ENCODE measurements at regions not wholly inside any gene's neighbourhood (a gene's known extent, or its start where the extent isn't known, plus 50 kb on each side); places are given as distances from the start of the nearest gene placed in this dataset.
"Not testable (repeated sequence)": the region's sequence is repeated elsewhere in the genome, so short reads cannot be mapped to it uniquely, and the experiment has no call there.

DNA sequence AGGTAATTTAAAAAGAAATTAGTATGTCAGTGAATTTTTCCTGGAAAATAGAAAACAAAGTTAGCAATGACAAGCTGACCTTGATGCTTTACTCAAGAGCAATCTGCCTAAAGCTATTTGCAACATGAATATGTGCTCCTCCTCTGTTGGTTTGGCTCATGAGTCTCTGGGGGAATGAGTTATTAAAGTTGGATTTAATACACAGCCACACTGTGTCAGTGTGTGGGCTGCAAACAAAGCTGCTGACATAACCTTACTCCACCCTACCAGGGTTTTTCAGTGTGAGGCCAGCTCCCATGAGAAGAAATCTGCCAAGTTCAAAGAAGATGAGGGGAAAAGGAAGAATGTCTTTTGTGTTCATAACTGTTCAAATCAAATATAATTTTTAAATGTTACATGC is 280.5 kb downstream of the TLL1 start:
- Mint-ChIP-seq H3K9me3 (peaks cover 8 to 11% of the 10 kb centered on the region in 2 donors), H3K27ac (no peak overlapping the region), H3K36me3 (no peaks in the 10 kb centered on the region)
- ATAC-seq (no peak), DNase-seq (ENCODE audit: low spot score in 2 of 2) (no peak)

DNA sequence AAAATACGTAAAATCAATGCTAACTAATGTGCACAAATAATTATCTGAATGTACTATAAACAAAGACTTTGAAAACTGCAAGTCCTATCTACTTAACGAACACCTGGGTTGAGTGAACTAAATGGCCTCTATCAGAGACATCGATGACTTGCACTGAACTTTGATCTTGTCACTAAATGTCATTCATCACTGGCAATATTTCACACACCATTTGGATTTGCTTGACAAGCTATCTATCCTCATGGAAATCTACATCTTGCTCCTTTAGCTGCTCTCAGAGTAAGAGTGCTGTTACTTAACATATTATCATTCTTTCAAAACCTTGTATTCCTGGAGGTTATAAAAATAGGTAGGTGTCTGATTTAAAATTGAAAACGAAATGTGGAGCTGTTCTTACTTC is 289.3 kb downstream of the TLL1 start:
- no peaks in the 10 kb centered on the region for H3K36me3 Mint-ChIP-seq
- H3K9me3 Mint-ChIP-seq: no peaks in the 10 kb centered on the region
- ATAC-seq (no peak), DNase-seq (ENCODE audit: low spot score in 2 of 2) (no peak)
- H3K27ac Mint-ChIP-seq: no peak overlapping the region

DNA sequence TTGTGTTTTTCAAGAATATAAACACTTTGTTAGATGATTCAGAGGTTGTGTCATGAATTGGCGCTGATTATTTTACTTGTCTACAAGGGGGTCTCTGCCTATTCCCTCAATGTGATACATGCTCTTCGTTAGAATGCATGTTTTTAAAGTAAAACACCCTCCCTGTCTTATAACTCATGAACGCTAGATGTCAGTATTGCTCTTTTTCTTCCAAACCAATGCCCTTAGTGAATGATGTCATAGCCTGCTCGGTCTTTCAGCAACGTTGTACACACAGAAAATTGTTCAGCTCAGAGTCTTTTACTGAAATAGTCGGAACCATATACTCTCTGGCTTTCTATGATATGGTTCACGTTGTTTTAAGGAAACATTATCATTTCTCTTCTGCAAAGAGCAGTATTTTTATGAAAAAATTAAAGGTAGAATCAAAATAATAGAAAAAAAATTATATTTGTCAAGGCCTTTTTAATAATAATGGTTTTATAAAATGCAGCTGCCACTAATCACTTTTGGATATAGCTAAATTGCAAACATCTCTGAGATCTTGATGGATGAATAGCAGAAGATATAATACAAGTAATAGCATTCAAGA is 292.9 kb downstream of the TLL1 start:
- Mint-ChIP-seq H3K27ac (no peak overlapping the region), H3K9me3 (no peaks in the 10 kb centered on the region), H3K36me3 (no peaks in the 10 kb centered on the region)
- DNase-seq (ENCODE audit: low spot score in 2 of 2) (peak in 1 of 2 donors; percentile 9), ATAC-seq (peak; percentile 36 to 75)

DNA sequence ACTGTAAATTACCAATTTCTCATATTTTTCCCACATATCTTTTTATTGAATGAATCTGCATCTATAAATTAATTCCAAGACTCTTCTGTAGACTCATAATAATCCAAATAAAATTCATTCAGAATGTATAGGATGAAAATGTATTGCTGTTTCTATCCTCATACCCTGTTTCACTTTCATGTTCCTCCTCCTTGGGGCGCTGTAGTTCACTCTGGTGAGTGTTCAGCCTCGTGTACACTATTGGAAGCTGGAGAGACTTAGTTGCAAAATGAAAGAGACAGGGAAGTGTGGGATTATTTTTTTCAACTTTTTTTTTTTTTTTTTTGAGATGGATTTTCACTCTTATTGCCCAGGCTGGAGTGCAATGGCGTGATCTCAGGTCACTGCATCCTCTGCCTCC is 296.1 kb downstream of the TLL1 start:
- no peaks in the 10 kb centered on the region for H3K36me3 Mint-ChIP-seq
- no peak for ATAC-seq
- H3K27ac Mint-ChIP-seq: no peak overlapping the region
- peaks cover 0 to 4% of the 10 kb centered on the region in 2 donors for H3K9me3 Mint-ChIP-seq
- DNase-seq (ENCODE audit: low spot score in 2 of 2): no peak

DNA sequence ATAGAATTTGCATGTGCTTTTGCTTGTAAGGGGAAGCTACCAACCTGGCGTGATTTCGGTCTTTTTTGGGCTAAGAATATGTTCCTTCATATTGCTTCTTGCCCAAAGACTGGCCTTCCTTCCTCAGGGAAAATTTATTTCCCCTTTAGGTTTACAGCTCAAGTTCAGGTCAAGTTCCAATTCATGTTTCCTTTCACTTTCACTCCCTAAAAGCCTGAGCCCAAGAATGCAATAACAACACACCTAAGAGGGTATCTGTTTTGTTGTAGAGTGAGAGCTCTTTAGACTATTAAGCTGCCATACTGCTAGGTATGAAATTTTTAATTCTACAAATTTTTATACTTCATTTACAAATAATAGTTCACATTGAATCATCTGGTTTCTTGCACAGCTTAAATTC is 299.6 kb downstream of the TLL1 start:
- Mint-ChIP-seq H3K27ac (no peak overlapping the region), H3K36me3 (no peaks in the 10 kb centered on the region), H3K9me3 (peaks cover 0 to 4% of the 10 kb centered on the region in 2 donors)
- DNase-seq (ENCODE audit: low spot score in 2 of 2): no peak
- ATAC-seq: no peak

DNA sequence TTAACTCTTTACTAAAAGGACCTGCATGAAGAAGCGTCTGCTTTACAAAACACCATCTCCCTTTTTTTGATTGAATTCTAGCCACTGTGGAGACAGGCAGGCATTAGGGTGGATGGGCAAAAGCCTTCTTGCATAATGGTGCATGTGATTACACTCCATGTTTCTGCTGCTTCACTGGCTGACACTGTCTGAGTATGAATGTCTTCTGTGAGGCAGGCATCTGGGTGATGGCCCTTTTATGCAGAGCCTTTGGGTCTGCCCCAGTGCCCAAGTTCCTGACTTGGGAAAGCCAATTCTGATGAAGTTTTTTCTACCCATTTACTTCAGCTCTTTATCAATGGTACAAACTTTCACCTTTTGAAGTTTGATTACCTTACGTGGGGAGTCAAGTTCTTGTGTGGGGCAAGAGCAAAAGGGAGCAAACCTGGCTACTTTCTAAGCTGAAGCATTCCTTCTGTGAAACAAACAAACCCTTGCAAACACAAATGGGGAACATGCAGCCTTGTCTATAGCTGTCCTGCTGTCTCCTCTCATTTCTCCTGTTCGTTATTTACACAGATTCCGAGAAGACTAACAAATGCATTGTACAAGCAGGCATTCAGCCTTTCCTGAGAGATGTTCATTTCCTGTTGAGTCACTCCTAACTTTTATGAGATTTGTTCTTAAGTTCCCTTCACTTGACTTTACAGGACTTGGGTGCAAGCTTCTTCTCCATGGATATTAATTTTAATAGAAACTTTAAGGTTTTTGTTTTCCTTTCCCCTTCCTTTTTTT is 301.9 kb downstream of the TLL1 start:
- no peak for DNase-seq (ENCODE audit: low spot score in 2 of 2)
- H3K36me3 Mint-ChIP-seq: no peaks in the 10 kb centered on the region
- no peak for ATAC-seq
- peaks cover 0 to 4% of the 10 kb centered on the region in 2 donors for H3K9me3 Mint-ChIP-seq
- no peak overlapping the region for H3K27ac Mint-ChIP-seq

DNA sequence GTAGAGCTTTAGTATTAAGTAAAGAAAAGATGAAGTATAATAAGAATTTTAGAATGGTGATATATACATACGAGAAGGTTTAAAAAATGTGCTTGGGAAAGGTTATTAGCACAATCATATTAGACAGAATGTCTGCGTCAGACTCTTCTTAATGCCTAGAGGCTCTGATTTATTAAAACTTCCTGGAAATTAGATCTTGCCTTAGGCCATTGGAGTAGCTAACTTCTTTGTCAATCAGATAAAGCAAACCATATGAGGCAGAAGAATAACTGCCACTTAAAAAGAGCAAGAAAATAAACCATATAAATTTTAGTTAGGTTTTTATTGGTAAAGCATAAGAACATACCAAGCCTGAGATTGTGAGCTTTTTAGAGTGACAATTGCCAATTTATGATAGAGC is 309.1 kb downstream of the TLL1 start:
- Mint-ChIP-seq H3K36me3 (no peaks in the 10 kb centered on the region), H3K27ac (no peak overlapping the region), H3K9me3 (peaks cover 11 to 18% of the 10 kb centered on the region in 2 donors)
- no peak for DNase-seq (ENCODE audit: low spot score in 2 of 2)
- no peak for ATAC-seq

DNA sequence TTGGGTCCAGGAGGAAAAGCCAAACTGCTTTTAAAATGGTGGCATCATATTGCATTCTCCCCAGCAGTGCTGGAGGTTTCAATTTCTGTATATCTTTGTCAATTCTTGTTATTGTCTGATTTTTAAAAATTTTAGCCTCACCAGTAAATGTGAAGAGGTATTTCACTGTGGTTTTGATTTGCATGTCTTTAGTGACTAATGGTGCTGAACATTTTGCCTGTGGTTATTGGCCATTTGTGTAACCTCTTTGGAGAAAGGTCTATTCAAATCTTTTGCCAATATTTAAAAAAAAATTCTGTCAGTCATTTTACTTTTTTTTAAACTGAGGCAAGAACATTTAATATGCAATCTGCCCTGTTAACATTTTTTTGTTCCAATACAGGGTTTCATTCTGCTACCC is 322.1 kb downstream of the TLL1 start:
- peaks cover 4 to 10% of the 10 kb centered on the region in 2 donors for H3K9me3 Mint-ChIP-seq
- no peak for ATAC-seq
- no peak for DNase-seq (ENCODE audit: low spot score in 2 of 2)
- no peaks in the 10 kb centered on the region for H3K36me3 Mint-ChIP-seq
- H3K27ac Mint-ChIP-seq: no peak overlapping the region

DNA sequence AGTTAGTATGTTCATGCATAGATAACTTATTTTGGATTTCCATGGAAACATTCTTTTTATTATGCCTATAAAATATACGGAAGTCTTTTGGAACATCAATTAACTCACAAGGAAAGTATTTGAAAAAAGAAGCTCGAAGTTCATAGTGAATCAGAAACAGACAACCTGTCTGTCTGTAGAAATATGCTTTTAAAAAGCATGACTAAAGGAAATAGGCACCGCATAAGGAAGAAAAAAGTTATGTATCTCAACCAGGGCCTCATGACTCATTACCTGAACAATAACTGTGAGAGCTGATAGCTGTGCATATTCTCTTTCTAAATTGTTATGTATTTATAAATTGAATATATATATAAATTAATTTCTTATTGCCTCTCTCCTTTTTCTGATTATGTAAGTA is 324.1 kb downstream of the TLL1 start:
- DNase-seq (ENCODE audit: low spot score in 2 of 2) (no peak), ATAC-seq (no peak)
- Mint-ChIP-seq H3K9me3 (peaks cover 0 to 4% of the 10 kb centered on the region in 2 donors), H3K27ac (no peak overlapping the region), H3K36me3 (no peaks in the 10 kb centered on the region)

DNA sequence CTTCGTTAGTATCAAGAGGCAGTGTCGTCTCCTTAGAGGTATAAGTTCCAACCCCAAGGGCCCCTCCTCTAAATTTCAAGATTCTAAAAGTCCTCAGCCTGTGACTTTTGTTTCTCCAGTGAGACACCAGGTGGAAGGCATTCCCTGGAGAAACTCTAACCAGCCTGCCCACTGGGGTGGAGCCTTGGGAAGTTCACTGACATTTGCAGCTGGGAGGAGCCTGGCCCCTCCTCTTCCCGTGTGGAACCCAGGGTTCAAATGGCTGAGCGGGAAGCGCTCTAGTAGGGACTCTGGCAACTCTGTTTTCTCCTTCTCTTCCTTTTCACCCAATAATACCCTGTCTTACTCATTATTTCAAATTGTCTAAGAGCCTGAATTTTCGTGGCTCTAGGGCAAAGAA is 325.0 kb downstream of the TLL1 start:
- Mint-ChIP-seq H3K9me3 (peaks cover 0 to 4% of the 10 kb centered on the region in 2 donors), H3K36me3 (no peaks in the 10 kb centered on the region), H3K27ac (no peak overlapping the region)
- DNase-seq (ENCODE audit: low spot score in 2 of 2): no peak
- ATAC-seq: no peak

DNA sequence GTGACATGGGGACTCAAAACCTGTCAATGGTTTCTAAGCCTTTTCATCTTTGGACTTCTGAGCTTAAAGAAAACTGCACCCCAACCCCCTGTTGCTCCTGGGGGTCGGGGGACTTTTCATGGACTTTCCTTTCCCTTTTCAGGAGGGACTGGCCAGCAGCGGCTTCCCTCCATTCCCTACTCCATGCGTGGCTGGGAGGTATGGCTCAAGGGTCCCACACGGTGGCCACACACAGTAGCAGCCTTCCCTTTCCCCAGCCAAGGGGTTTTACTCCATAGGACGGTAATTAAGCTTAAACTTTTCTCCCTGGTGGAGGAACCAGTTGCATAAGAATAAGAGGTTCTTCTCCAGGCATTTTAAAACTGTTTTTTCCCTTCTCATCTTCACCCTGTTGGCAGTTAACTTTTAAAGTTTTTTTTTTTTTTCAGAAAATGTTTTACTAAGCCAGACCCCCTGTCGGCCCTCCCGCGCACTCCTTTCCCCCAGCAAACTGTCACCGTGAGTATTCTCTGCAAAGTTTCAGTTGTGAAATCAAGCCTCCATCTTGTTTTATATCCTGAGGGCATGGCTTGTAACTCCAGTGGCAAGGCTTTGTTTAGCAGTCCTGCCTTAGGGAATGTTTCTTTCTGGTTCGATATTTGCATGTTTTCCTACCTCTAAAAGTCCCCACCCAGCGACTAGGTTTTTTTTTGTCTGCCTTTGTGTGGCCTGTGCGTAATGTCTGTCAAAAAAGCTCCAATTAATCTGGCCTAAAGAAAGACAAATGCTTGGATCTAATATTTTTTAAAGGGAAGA is 325.7 kb downstream of the TLL1 start:
- Mint-ChIP-seq H3K36me3 (no peaks in the 10 kb centered on the region), H3K27ac (no peak overlapping the region), H3K9me3 (peaks cover 0 to 4% of the 10 kb centered on the region in 2 donors)
- DNase-seq (ENCODE audit: low spot score in 2 of 2): no peak
- ATAC-seq: no peak

DNA sequence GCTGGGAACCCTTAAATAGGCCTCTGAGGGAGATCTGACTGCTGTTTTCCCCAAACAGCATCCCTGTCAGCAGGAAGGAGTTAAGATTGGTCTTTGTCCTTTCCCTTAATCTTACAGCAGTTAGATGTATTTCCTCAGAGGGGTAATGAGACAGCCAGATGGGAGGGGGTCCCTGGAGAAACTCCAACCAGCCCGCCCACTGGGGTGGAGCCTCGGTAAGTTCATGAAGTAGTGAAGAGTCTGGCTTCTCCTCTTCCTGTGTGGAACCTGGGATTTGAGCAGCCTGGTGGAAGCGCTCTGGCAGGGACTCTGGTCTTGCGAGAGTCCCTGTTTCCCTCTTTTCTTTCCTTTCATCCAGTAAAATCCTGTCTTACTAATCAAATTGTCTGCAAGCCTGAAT is 330.0 kb downstream of the TLL1 start:
- Mint-ChIP-seq H3K27ac (no peak overlapping the region), H3K9me3 (peaks cover 0 to 4% of the 10 kb centered on the region in 2 donors), H3K36me3 (no peaks in the 10 kb centered on the region)
- no peak for DNase-seq (ENCODE audit: low spot score in 2 of 2)
- no peak for ATAC-seq

DNA sequence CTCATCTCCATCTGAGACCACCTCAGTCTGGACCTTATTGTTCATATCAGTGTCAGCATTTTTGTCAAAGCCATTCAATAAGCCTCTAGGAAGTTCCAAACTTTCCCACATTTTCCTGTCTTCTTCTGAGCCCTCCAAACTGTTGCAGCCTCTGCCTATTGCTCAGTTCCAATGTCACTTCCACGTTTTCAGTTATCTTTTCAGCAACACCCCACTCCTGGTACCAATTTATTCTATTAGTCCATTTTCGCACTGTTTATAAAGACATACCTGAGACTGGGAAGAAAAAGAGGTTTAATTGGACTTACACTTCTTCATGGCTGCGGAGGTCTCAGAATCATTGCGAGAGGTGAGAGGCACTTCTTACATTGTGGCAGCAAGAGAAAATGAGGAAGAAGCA is 339.3 kb downstream of the TLL1 start:
- not testable (repeated sequence) for ATAC-seq, H3K36me3 Mint-ChIP-seq
- H3K9me3 Mint-ChIP-seq: peaks cover 19 to 29% of the 10 kb centered on the region in 2 donors

DNA sequence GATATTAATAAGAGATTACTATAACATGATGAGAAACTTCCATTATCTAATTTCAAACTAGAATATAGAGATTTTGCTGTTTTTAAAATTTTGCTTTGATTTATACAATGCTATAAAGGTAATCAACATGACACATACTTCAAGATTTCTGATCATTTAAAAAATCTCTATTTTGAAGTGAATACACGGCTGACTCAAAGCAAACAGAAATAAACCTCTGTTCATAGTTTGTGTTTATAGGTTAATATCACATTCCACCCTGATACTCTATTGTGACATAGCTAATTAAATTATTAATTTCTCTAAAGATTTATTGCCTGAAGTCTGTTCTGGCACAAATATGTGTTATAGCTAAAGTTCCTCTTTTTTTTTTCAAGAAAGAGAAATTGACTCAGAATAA is 349.2 kb downstream of the TLL1 start:
- Mint-ChIP-seq H3K36me3 (no peaks in the 10 kb centered on the region), H3K9me3 (peaks cover 0 to 3% of the 10 kb centered on the region in 2 donors), H3K27ac (no peak overlapping the region)
- ATAC-seq (no peak), DNase-seq (ENCODE audit: low spot score in 2 of 2) (no peak)

More for the DNA sequence above, 339.3 kb downstream of the TLL1 start:
- DNase-seq (ENCODE audit: low spot score in 2 of 2); H3K27ac Mint-ChIP-seq: not testable (repeated sequence)

DNA sequence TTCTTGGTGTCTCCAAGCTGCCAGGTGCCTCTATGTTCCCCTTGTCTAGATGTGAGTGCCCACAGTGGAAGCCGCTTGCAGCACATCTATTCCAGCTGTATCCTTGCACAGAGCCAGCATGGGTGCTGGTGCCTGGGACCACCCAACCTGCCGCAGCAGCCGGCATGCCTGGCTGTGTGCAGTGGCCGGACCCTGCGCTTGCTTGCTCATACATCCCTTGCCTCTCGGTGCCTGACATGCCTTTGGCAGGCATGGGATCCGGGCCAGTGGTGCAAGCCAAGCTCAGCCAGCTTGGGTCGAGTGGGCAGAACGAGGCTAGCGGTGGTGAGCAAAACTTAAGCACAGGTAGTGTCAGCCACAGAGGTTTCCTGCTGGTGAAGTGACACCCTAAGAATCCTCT is 355.1 kb downstream of the TLL1 start:
- Mint-ChIP-seq H3K27ac (no peak overlapping the region), H3K36me3 (no peaks in the 10 kb centered on the region), H3K9me3 (peaks cover 0 to 3% of the 10 kb centered on the region in 2 donors)
- DNase-seq (ENCODE audit: low spot score in 2 of 2) (no peak), ATAC-seq (no peak)

DNA sequence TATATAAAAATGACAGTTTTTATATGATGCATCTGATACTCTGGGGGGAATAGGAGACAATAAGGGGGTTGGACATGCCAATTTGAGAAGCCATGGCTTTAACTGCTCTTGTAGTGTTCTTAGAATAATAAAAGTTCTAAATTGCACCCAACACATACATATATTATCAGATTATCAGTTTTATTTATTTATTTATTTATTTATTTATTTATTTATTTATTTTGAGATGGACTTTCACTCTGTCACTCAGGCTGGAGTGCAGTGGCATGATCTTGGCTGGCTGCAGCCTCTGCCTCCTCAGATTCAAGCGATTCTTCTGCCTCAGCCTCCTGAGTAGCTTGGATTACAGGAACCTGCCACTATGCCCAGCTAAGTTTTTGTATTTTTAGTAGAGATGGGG is 356.8 kb downstream of the TLL1 start:
- DNase-seq (ENCODE audit: low spot score in 2 of 2) (no peak), ATAC-seq (no peak)
- H3K27ac Mint-ChIP-seq: no peak overlapping the region
- H3K36me3 Mint-ChIP-seq: no peaks in the 10 kb centered on the region
- H3K9me3 Mint-ChIP-seq: peaks cover 4 to 6% of the 10 kb centered on the region in 2 donors

DNA sequence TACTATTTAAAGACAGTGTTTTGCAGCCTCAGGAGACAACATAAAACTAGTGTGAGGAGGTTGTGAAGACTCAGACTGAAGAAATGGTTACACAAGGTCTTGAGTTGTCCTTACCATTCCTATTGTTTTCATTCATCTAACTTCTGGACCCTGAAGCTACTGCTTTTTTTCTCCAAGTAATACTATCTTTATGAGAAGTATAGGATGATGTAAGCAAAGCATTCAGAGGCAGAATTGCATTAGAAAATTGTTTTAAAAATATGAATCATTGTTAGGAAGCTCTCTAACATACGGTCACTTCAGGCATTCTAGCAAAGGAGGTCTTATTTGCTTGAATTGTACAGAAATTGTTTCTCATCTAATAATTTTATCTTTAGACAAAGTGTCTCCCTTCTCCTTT is 357.8 kb downstream of the TLL1 start:
- DNase-seq (ENCODE audit: low spot score in 2 of 2) (no peak), ATAC-seq (no peak)
- Mint-ChIP-seq H3K9me3 (peaks cover 3 to 4% of the 10 kb centered on the region in 2 donors), H3K27ac (no peak overlapping the region), H3K36me3 (no peaks in the 10 kb centered on the region)
